ENCODE measurements at regions not wholly inside any gene's neighbourhood (a gene's known extent, or its start where the extent isn't known, plus 50 kb on each side); places are given as distances from the start of the nearest gene placed in this dataset.

GRCh38 chr9:38229104-38229500, 160.1 kb upstream of the SHB start:
- TF ChIP-seq EZH2 (optimal IDR thresholded peaks at IDR 0.05; ENCODE audit: low read depth, low read length): no peak
- TF ChIP-seq CTCF (IDR thresholded peaks at IDR 0.05; ENCODE audit: low read length): no peak
- no peak for TF ChIP-seq EZH2phosphoT487 (IDR thresholded peaks at IDR 0.05; ENCODE audit: low read length)

Measured in MM.1S (cell line).